ENCODE measurements at regions not wholly inside any gene's neighbourhood (a gene's known extent, or its start where the extent isn't known, plus 50 kb on each side); places are given as distances from the start of the nearest gene placed in this dataset.

GRCh38 chr12:63206909-63207308 is 55.9 kb upstream of the AVPR1A start:
- FAIRE-seq (no peak), DNase-seq (ENCODE audit: low read depth, low spot score) (no peak)
- Histone ChIP-seq H3K79me2 (ENCODE audit: control insufficient read depth, insufficient read depth, low read length) (no peaks in the 10 kb centered on the region), H3K9ac (replicated peaks; ENCODE audit: extremely low read depth, insufficient read depth, low read length) (no peak overlapping the region), H3K9me3 (replicated peaks; ENCODE audit: control insufficient read depth, insufficient read depth, low read length) (no peaks in the 10 kb centered on the region), H3K4me3 (replicated peaks in 1 of 3; ENCODE audit: insufficient read depth in 1 of 3, low read depth in 1 of 3, low read length in 3 of 3) (no peak overlapping the region), H3K27me3 (ENCODE audit: control insufficient read depth in 2 of 2, insufficient read depth in 2 of 2, low read length in 2 of 2) (no peaks in the 10 kb centered on the region), H3K4me2 (ENCODE audit: insufficient read depth, low read length) (no peak overlapping the region), H2AFZ (ENCODE audit: low read depth, low read length) (no peak overlapping the region), H3K36me3 (ENCODE audit: control insufficient read depth in 2 of 2, extremely low read depth in 1 of 2, insufficient read depth in 2 of 2, low read length in 2 of 2) (no peaks in the 10 kb centered on the region), H3K27ac (ENCODE audit: insufficient read depth, low read depth, low read length) (no peak overlapping the region), H3K4me1 (ENCODE audit: control insufficient read depth, extremely low read depth, insufficient read depth, low read length) (no peaks in the 10 kb centered on the region), H3K9me1 (replicated peaks; ENCODE audit: control insufficient read depth, extremely low read depth, insufficient read depth, low read length) (no peaks in the 10 kb centered on the region), H4K20me1 (replicated peaks; ENCODE audit: control insufficient read depth, extremely low read depth, insufficient read depth, low read length) (no peaks in the 10 kb centered on the region)
- POLR2A ChIA-PET: no interaction called here
- no peak for TF ChIP-seq GATA2 (IDR thresholded peaks at IDR 0.05; ENCODE audit: insufficient read depth, insufficient read length, low read depth, low read length)
- TF ChIP-seq MAX (IDR thresholded peaks at IDR 0.05; ENCODE audit: insufficient read depth, insufficient read length): no peak
- TF ChIP-seq POLR2A (IDR thresholded peaks at IDR 0.05; ENCODE audit: low read depth, low read length): no peak
- intact Hi-C loops (cut with micrococcal nuclease): no loop called here
- CTCF ChIA-PET: no interaction called here
- no TSS peak for BruUV-seq (replicated peaks)
- dilution Hi-C loops (cut with MboI; ENCODE audit: extremely low pct_ligation_motif_present, low sequenced_read_pairs): no loop called here

- BruUV-seq (replicated peaks): no TSS peak
- ChIA-PET CTCF (no interaction called here), POLR2A (no interaction called here)
- Histone ChIP-seq H3K4me1 (ENCODE audit: control insufficient read depth, extremely low read depth, insufficient read depth, low read length) (no peaks in the 10 kb centered on the region), H3K27me3 (ENCODE audit: control insufficient read depth in 2 of 2, insufficient read depth in 2 of 2, low read length in 2 of 2) (no peaks in the 10 kb centered on the region), H2AFZ (ENCODE audit: low read depth, low read length) (no peak overlapping the region), H3K9me1 (replicated peaks; ENCODE audit: control insufficient read depth, extremely low read depth, insufficient read depth, low read length) (no peaks in the 10 kb centered on the region), H3K9me3 (replicated peaks; ENCODE audit: control insufficient read depth, insufficient read depth, low read length) (no peaks in the 10 kb centered on the region), H3K4me3 (replicated peaks in 1 of 3; ENCODE audit: insufficient read depth in 1 of 3, low read depth in 1 of 3, low read length in 3 of 3) (no peak overlapping the region), H3K79me2 (ENCODE audit: control insufficient read depth, insufficient read depth, low read length) (no peaks in the 10 kb centered on the region), H3K4me2 (ENCODE audit: insufficient read depth, low read length) (no peak overlapping the region), H4K20me1 (replicated peaks; ENCODE audit: control insufficient read depth, extremely low read depth, insufficient read depth, low read length) (no peaks in the 10 kb centered on the region), H3K9ac (replicated peaks; ENCODE audit: extremely low read depth, insufficient read depth, low read length) (no peak overlapping the region), H3K27ac (ENCODE audit: insufficient read depth, low read depth, low read length) (no peak overlapping the region), H3K36me3 (ENCODE audit: control insufficient read depth in 2 of 2, extremely low read depth in 1 of 2, insufficient read depth in 2 of 2, low read length in 2 of 2) (no peaks in the 10 kb centered on the region)
- intact Hi-C loops (cut with micrococcal nuclease): no loop called here
- DNase-seq (ENCODE audit: low read depth, low spot score) (no peak), FAIRE-seq (no peak)
- TF ChIP-seq EZH2 (IDR thresholded peaks at IDR 0.05; ENCODE audit: borderline replicate concordance, low read depth, low read length, severe bottlenecking) (no peak), FOS (IDR thresholded peaks at IDR 0.05; ENCODE audit: borderline replicate concordance, insufficient read depth, low read length) (no peak), MYC (IDR thresholded peaks at IDR 0.05; ENCODE audit: low read depth, low read length) (no peak), GATA2 (IDR thresholded peaks at IDR 0.05; ENCODE audit: insufficient read depth, insufficient read length, low read depth, low read length) (no peak)
- dilution Hi-C loops (cut with MboI; ENCODE audit: extremely low pct_ligation_motif_present, low sequenced_read_pairs): no loop called here
Measured at GRCh38 chr12:63206494-63206893, 55.5 kb upstream of the AVPR1A start.

Measured in endothelial cell of umbilical vein (primary cell).